Endodermal cell (in vitro differentiated cells): ENCODE measurements at regions not wholly inside any gene's neighbourhood (a gene's known extent, or its start where the extent isn't known, plus 50 kb on each side); places are given as distances from the start of the nearest gene placed in this dataset.

ENCODE experiments used
- DNase-seq: peaks from one replicate; pipeline ENCODE4 v3.0.0-alpha.2; 2017
- H3K27ac ChIP-seq: 2 replicates; pipeline ENCODE4 v1.5.1; 2013; ENCODE audit warnings: mild to moderate bottlenecking, low read depth, low read length, moderate library complexity
- H3K27me3 ChIP-seq: 2 replicates; pipeline ENCODE4 v1.6.1; 2013; ENCODE audit warnings: mild to moderate bottlenecking, low read length, moderate library complexity; ENCODE audit not compliant: insufficient read depth, control insufficient read depth, poor library complexity, severe bottlenecking
- H3K36me3 ChIP-seq: 2 replicates; pipeline ENCODE4 v1.7.0; 2013; ENCODE audit warnings: mild to moderate bottlenecking, low read length, moderate library complexity; ENCODE audit not compliant: control insufficient read depth, insufficient read depth
- H3K4me1 ChIP-seq: one replicate; pipeline ENCODE4 v1.7.0; 2013; ENCODE audit warnings: low read length; ENCODE audit not compliant: control insufficient read depth, insufficient read depth
- H3K4me3 ChIP-seq: 2 replicates; pipeline ENCODE4 v1.5.1; 2013; ENCODE audit warnings: mild to moderate bottlenecking, low read length, moderate library complexity
- H3K9ac ChIP-seq: 2 replicates; pipeline ENCODE4 v1.6.1; 2013; ENCODE audit warnings: mild to moderate bottlenecking, low read length, moderate library complexity; ENCODE audit not compliant: poor library complexity, severe bottlenecking; ENCODE audit errors: extremely low read depth
- H3K9me3 ChIP-seq: 2 replicates; pipeline ENCODE4 v1.6.1; 2013; ENCODE audit warnings: mild to moderate bottlenecking, low read length, moderate library complexity; ENCODE audit not compliant: control insufficient read depth
- H3K27ac Mint-ChIP-seq: 2 replicates; pipeline ENCODE4 v1.8.0; 2020; ENCODE audit warnings: mixed read lengths
- H3K27me3 Mint-ChIP-seq: 2 replicates; pipeline ENCODE4 v1.8.0; 2021; ENCODE audit warnings: mild to moderate bottlenecking, mixed read lengths; ENCODE audit not compliant: insufficient read depth
- H3K36me3 Mint-ChIP-seq: 2 replicates; pipeline ENCODE4 v1.8.0; 2020; ENCODE audit warnings: low read depth, mixed read lengths
- H3K4me1 Mint-ChIP-seq: 2 replicates; pipeline ENCODE4 v1.8.0; 2020; ENCODE audit warnings: mixed read lengths
- H3K4me3 Mint-ChIP-seq: 2 replicates; pipeline ENCODE4 v1.8.0; 2020; ENCODE audit warnings: mild to moderate bottlenecking, moderate library complexity, mixed read lengths
- H3K9me3 Mint-ChIP-seq: 2 replicates; pipeline ENCODE4 v1.8.0; 2020; ENCODE audit warnings: mild to moderate bottlenecking, mixed read lengths
- WGBS, 2 experiments: methylation state at CpG; one replicate each; pipeline versions ENCODE4 v1.1.5 to v1.1.7; 2013; ENCODE audit warnings: missing lambda C conversion rate in 2 of 2, mixed read lengths in 1 of 2; ENCODE audit not compliant: insufficient coverage in 1 of 2, insufficient read length in 1 of 2; 5-methylcytosine and 5-hydroxymethylcytosine counted together
- TF ChIP-seq, protein P1 (sequence below): fragments of 200-600 bp; sonication (generic); conservative IDR thresholded peaks from 2 replicates; pipeline ENCODE4 v1.5.0; 2021; ENCODE audit warnings: antibody characterized with exemption, mild to moderate bottlenecking

DNA sequence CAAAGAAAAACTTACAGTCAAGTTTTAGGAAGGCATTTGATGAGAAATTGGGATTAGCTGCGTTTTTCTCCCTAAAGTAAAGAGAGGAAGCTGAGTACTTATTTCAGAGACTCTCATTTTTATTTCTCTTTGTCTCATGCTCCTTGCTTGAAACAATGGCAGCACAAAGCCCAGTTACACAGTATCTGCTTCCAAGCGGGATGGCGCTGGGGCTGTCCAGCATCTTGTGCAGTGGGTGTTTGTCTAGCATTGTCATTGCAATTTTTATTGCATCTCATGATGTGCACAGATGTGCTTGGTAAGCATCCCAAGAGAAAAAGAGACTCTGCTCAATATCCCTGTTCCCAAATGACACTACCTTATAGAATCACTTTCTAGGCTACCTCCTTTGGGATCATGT lies 102.8 kb upstream of the ZNF521 start:
- H3K27me3 Mint-ChIP-seq = no peaks in the 10 kb centered on the region
- no peaks in the 10 kb centered on the region for H3K4me1 Mint-ChIP-seq
- DNase-seq = no peak
- Histone ChIP-seq H3K9ac (no peak overlapping the region), H3K4me3 (no peak overlapping the region), H3K4me1 (no peaks in the 10 kb centered on the region), H3K27me3 (no peaks in the 10 kb centered on the region), H3K9me3 (no peaks in the 10 kb centered on the region), H3K27ac (no peak overlapping the region), H3K36me3 (no peaks in the 10 kb centered on the region)
- WGBS, 2 experiments = 75 to 92% methylated on average over 1 to 3 of the region's 3 CpGs
- H3K4me3 Mint-ChIP-seq = no peak overlapping the region
- H3K36me3 Mint-ChIP-seq = no peaks in the 10 kb centered on the region
- H3K27ac Mint-ChIP-seq = no peak overlapping the region
- TF ChIP-seq, protein P1, sequence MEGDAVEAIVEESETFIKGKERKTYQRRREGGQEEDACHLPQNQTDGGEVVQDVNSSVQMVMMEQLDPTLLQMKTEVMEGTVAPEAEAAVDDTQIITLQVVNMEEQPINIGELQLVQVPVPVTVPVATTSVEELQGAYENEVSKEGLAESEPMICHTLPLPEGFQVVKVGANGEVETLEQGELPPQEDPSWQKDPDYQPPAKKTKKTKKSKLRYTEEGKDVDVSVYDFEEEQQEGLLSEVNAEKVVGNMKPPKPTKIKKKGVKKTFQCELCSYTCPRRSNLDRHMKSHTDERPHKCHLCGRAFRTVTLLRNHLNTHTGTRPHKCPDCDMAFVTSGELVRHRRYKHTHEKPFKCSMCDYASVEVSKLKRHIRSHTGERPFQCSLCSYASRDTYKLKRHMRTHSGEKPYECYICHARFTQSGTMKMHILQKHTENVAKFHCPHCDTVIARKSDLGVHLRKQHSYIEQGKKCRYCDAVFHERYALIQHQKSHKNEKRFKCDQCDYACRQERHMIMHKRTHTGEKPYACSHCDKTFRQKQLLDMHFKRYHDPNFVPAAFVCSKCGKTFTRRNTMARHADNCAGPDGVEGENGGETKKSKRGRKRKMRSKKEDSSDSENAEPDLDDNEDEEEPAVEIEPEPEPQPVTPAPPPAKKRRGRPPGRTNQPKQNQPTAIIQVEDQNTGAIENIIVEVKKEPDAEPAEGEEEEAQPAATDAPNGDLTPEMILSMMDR = no peak
- peaks cover 6% of the 10 kb centered on the region for H3K9me3 Mint-ChIP-seq

DNA sequence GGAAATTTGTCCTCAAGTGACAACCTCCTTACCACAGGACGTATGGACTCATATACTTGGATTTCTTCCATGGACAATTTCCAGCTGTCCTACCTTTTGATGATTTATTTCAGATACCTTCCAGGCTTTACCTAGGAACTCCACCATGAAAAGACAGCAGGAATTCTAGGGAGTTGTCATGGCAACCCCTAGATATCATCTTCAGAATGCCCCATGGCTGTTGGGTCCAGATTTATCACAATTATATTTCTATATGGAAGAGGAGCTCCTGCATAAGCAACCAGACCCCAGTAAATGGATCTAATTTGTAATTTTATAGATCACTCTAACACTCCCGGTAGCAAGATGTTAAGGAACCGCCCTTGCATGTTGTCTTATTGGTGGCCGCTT lies 102.3 kb upstream of the ZNF521 start:
- no peaks in the 10 kb centered on the region for H3K36me3 Mint-ChIP-seq

DNA sequence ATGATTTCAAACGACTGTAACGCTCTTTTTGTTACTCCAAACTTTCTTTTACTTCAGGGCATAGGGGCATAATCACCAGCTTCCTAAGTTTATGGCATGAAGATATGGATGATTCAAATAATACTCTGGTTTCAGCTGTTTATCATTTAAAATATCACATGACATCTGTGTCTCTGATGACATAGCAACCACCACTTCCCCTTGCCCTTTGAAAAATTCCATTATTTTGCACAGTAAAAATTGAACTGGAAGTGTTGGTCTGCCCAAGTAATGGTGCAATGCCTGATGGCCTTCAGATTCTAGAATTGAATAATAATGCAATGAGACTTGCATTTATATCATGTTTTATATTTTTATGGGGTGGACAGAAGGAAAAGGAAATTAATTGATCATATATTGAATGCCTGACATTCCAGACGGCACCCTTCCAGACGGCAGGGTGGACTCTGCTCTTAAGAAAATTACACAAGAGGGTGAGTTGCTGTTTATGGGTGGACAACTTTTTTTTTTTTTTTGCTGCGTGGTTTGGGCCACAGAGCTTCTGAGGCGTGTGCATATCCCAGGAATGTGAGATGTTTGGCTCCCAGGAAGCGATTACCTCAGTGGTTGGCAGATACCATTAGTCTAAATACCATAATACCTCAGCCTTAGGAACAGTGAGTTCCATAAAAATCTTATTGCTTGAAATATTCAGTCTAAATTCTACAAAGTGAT lies 101.7 kb upstream of the ZNF521 start:
- WGBS, 2 experiments = 84 to 89% methylated on average over 4 to 7 of the region's 7 CpGs
- H3K9me3 ChIP-seq = no peaks in the 10 kb centered on the region
- Mint-ChIP-seq H3K9me3 (peaks cover 8% of the 10 kb centered on the region), H3K27me3 (no peaks in the 10 kb centered on the region), H3K36me3 (no peaks in the 10 kb centered on the region), H3K4me1 (no peaks in the 10 kb centered on the region), H3K4me3 (no peak overlapping the region), H3K27ac (no peak overlapping the region)
- H3K4me1 ChIP-seq = no peaks in the 10 kb centered on the region
- H3K36me3 ChIP-seq = no peaks in the 10 kb centered on the region
- no peaks in the 10 kb centered on the region for H3K27me3 ChIP-seq
- no peak overlapping the region for H3K9ac ChIP-seq
- TF ChIP-seq, protein P1 = no peak
- no peak overlapping the region for H3K27ac ChIP-seq
- DNase-seq = no peak
- H3K4me3 ChIP-seq = no peak overlapping the region

More for the DNA sequence above, 102.3 kb upstream of the ZNF521 start:
- Histone ChIP-seq H3K27me3 (no peaks in the 10 kb centered on the region), H3K4me3 (no peak overlapping the region), H3K36me3 (no peaks in the 10 kb centered on the region), H3K27ac (no peak overlapping the region), H3K4me1 (no peaks in the 10 kb centered on the region), H3K9me3 (no peaks in the 10 kb centered on the region), H3K9ac (no peak overlapping the region)
- Mint-ChIP-seq H3K9me3 (peaks cover 6% of the 10 kb centered on the region), H3K27ac (no peak overlapping the region), H3K4me3 (no peak overlapping the region), H3K27me3 (no peaks in the 10 kb centered on the region), H3K4me1 (no peaks in the 10 kb centered on the region)
- WGBS, 2 experiments = 89 to 90% methylated on average over 2 to 4 of the region's 4 CpGs
- no peak for DNase-seq
- TF ChIP-seq, protein P1 = no peak
